ENCODE measurements at regions not wholly inside any gene's neighbourhood (a gene's known extent, or its start where the extent isn't known, plus 50 kb on each side); places are given as distances from the start of the nearest gene placed in this dataset.

- TF ChIP-seq CTCF (conservative IDR thresholded peaks at IDR 0.05 in 1 of 2, IDR thresholded peaks at IDR 0.05 in 1 of 2; ENCODE audit: low read depth in 1 of 2, low read length in 2 of 2) (no peak), EZH2 (IDR thresholded peaks at IDR 0.05; ENCODE audit: low read length, missing control alignments) (no peak)
Measured at GRCh38 chr13:106417467-106418110, 117.9 kb downstream of the EFNB2 start.
